GM23338 (cell line): ENCODE measurements at regions not wholly inside any gene's neighbourhood (a gene's known extent, or its start where the extent isn't known, plus 50 kb on each side); places are given as distances from the start of the nearest gene placed in this dataset.

Source experiments
- CREB1 ChIP-seq: fragments of 250-450 bp; sonication (Bioruptor Pico); IDR thresholded peaks from 2 replicates; pipeline ENCODE4 v1.5.0; 2020; ENCODE audit warnings: low read depth, mild to moderate bottlenecking, moderate library complexity
- EZH2 ChIP-seq: fragments of 200-600 bp; sonication (generic); IDR thresholded peaks from one replicate; pipeline ENCODE4 v1.8.0; 2017; ENCODE audit warnings: antibody characterized with exemption, mild to moderate bottlenecking, low read depth; ENCODE audit not compliant: unreplicated experiment
- EZH2phosphoT487 ChIP-seq: fragments of 200-600 bp; sonication (generic); IDR thresholded peaks from one replicate; pipeline ENCODE4 v1.8.1; 2018; ENCODE audit warnings: antibody characterized with exemption; ENCODE audit not compliant: unreplicated experiment
- JUNB ChIP-seq: IDR thresholded peaks from one replicate; pipeline ENCODE4 v1.6.1; 2016; ENCODE audit warnings: antibody characterized with exemption; ENCODE audit not compliant: unreplicated experiment
- POLR2AphosphoS5 ChIP-seq: IDR thresholded peaks from 2 replicates; pipeline ENCODE4 v1.6.1; 2016; ENCODE audit warnings: antibody characterized with exemption, low read depth
- STAT1 ChIP-seq: IDR thresholded peaks from one replicate; pipeline ENCODE4 v1.6.1; 2016; ENCODE audit warnings: antibody characterized with exemption; ENCODE audit not compliant: unreplicated experiment
- ZNF114 ChIP-seq: fragments of 250-450 bp; sonication (Bioruptor Pico); IDR thresholded peaks from 2 replicates; pipeline ENCODE4 v1.5.0; 2020; ENCODE audit warnings: mild to moderate bottlenecking, moderate library complexity
- TF ChIP-seq, protein P1 (sequence below): fragments of 250-450 bp; sonication (Bioruptor Pico); IDR thresholded peaks from 2 replicates; pipeline ENCODE4 v1.5.0; 2020; ENCODE audit warnings: mild to moderate bottlenecking, moderate library complexity
- TF ChIP-seq, protein P2 (sequence below): IDR thresholded peaks from one replicate; pipeline ENCODE4 v1.6.1; 2018; ENCODE audit warnings: antibody characterized with exemption; ENCODE audit not compliant: unreplicated experiment

GRCh38 chr18:67239826-67240225 is 276.7 kb downstream of the DSEL start (continued):
- TF ChIP-seq, protein P1, sequence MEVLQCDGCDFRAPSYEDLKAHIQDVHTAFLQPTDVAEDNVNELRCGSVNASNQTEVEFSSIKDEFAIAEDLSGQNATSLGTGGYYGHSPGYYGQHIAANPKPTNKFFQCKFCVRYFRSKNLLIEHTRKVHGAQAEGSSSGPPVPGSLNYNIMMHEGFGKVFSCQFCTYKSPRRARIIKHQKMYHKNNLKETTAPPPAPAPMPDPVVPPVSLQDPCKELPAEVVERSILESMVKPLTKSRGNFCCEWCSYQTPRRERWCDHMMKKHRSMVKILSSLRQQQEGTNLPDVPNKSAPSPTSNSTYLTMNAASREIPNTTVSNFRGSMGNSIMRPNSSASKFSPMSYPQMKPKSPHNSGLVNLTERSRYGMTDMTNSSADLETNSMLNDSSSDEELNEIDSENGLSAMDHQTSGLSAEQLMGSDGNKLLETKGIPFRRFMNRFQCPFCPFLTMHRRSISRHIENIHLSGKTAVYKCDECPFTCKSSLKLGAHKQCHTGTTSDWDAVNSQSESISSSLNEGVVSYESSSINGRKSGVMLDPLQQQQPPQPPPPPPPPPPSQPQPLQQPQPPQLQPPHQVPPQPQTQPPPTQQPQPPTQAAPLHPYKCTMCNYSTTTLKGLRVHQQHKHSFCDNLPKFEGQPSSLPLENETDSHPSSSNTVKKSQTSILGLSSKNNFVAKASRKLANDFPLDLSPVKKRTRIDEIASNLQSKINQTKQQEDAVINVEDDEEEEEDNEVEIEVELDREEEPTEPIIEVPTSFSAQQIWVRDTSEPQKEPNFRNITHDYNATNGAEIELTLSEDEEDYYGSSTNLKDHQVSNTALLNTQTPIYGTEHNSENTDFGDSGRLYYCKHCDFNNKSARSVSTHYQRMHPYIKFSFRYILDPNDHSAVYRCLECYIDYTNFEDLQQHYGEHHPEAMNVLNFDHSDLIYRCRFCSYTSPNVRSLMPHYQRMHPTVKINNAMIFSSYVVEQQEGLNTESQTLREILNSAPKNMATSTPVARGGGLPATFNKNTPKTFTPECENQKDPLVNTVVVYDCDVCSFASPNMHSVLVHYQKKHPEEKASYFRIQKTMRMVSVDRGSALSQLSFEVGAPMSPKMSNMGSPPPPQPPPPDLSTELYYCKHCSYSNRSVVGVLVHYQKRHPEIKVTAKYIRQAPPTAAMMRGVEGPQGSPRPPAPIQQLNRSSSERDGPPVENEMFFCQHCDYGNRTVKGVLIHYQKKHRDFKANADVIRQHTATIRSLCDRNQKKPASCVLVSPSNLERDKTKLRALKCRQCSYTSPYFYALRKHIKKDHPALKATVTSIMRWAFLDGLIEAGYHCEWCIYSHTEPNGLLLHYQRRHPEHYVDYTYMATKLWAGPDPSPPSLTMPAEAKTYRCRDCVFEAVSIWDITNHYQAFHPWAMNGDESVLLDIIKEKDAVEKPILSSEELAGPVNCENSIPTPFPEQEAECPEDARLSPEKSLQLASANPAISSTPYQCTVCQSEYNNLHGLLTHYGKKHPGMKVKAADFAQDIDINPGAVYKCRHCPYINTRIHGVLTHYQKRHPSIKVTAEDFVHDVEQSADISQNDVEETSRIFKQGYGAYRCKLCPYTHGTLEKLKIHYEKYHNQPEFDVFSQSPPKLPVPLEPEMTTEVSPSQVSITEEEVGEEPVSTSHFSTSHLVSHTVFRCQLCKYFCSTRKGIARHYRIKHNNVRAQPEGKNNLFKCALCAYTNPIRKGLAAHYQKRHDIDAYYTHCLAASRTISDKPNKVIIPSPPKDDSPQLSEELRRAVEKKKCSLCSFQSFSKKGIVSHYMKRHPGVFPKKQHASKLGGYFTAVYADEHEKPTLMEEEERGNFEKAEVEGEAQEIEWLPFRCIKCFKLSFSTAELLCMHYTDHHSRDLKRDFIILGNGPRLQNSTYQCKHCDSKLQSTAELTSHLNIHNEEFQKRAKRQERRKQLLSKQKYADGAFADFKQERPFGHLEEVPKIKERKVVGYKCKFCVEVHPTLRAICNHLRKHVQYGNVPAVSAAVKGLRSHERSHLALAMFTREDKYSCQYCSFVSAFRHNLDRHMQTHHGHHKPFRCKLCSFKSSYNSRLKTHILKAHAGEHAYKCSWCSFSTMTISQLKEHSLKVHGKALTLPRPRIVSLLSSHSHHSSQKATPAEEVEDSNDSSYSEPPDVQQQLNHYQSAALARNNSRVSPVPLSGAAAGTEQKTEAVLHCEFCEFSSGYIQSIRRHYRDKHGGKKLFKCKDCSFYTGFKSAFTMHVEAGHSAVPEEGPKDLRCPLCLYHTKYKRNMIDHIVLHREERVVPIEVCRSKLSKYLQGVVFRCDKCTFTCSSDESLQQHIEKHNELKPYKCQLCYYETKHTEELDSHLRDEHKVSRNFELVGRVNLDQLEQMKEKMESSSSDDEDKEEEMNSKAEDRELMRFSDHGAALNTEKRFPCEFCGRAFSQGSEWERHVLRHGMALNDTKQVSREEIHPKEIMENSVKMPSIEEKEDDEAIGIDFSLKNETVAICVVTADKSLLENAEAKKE, result no peak
- TF ChIP-seq EZH2, result no peak
- no peak for TF ChIP-seq EZH2phosphoT487
- TF ChIP-seq JUNB, result no peak
- TF ChIP-seq CREB1 (CRISPR knock-in tag), result no peak
- no peak for TF ChIP-seq ZNF114 (CRISPR knock-in tag)
- TF ChIP-seq STAT1, result no peak
- TF ChIP-seq, protein P2, sequence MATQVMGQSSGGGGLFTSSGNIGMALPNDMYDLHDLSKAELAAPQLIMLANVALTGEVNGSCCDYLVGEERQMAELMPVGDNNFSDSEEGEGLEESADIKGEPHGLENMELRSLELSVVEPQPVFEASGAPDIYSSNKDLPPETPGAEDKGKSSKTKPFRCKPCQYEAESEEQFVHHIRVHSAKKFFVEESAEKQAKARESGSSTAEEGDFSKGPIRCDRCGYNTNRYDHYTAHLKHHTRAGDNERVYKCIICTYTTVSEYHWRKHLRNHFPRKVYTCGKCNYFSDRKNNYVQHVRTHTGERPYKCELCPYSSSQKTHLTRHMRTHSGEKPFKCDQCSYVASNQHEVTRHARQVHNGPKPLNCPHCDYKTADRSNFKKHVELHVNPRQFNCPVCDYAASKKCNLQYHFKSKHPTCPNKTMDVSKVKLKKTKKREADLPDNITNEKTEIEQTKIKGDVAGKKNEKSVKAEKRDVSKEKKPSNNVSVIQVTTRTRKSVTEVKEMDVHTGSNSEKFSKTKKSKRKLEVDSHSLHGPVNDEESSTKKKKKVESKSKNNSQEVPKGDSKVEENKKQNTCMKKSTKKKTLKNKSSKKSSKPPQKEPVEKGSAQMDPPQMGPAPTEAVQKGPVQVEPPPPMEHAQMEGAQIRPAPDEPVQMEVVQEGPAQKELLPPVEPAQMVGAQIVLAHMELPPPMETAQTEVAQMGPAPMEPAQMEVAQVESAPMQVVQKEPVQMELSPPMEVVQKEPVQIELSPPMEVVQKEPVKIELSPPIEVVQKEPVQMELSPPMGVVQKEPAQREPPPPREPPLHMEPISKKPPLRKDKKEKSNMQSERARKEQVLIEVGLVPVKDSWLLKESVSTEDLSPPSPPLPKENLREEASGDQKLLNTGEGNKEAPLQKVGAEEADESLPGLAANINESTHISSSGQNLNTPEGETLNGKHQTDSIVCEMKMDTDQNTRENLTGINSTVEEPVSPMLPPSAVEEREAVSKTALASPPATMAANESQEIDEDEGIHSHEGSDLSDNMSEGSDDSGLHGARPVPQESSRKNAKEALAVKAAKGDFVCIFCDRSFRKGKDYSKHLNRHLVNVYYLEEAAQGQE, result no peak
- TF ChIP-seq POLR2AphosphoS5, result no peak
